Fibroblast of lung (primary cell): ENCODE measurements at regions not wholly inside any gene's neighbourhood (a gene's known extent, or its start where the extent isn't known, plus 50 kb on each side); places are given as distances from the start of the nearest gene placed in this dataset.

Source experiments
- EZH2 ChIP-seq: IDR thresholded peaks from 2 replicates; pipeline ENCODE4 v1.5.1; 2012; ENCODE audit warnings: low read length, control low read depth, mild to moderate bottlenecking; ENCODE audit errors: missing control alignments
- TF ChIP-seq, protein P1 (sequence below), 2 donors: IDR thresholded peaks in 1 of 2; conservative IDR thresholded peaks in 1 of 2; 1 replicate in 1 of 2; 2 replicates in 1 of 2; pipeline ENCODE4 v1.5.1; 2011 to 2012; ENCODE audit warnings: low read length in 2 of 2, control low read depth in 1 of 2, inconsistent platforms in 1 of 2, low read depth in 1 of 2, mild to moderate bottlenecking in 1 of 2

DNA sequence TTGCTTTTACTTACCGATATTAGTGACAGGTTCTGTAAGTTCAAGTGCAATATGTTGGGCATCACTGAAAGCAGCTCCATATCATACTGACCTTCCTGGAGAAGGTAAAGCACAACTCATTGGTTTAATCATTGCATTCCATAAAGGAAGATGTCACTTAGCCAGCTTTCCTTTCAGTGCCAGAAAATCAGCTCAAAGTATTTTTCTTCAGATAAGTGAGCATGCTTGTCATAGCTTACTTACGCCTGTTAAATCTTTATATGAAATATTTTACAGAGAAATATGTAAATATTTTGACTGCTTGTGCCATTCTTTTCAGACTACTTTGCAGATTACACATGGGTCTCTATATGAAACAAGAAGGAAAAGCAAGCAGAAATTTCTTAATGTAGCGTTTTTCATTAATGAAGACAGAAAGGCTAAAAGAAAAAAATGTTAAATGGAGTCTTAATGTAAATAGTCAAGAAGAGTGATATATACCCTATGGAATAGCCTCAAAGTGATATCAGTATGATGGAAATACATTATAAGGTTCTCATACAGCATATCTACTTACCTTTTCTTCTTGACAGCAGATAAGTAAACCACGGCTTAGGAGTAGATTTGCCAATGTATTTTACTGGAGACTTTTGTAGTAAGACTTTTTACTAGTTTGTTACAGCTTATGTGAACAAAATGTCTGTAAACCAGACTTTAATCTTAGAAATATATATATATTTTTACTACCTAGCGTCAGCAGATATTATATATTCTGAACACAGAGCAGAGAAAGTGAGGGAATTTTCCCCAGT is 649.7 kb downstream of the METTL15 start:
- TF ChIP-seq EZH2 = no peak
- TF ChIP-seq, protein P1, sequence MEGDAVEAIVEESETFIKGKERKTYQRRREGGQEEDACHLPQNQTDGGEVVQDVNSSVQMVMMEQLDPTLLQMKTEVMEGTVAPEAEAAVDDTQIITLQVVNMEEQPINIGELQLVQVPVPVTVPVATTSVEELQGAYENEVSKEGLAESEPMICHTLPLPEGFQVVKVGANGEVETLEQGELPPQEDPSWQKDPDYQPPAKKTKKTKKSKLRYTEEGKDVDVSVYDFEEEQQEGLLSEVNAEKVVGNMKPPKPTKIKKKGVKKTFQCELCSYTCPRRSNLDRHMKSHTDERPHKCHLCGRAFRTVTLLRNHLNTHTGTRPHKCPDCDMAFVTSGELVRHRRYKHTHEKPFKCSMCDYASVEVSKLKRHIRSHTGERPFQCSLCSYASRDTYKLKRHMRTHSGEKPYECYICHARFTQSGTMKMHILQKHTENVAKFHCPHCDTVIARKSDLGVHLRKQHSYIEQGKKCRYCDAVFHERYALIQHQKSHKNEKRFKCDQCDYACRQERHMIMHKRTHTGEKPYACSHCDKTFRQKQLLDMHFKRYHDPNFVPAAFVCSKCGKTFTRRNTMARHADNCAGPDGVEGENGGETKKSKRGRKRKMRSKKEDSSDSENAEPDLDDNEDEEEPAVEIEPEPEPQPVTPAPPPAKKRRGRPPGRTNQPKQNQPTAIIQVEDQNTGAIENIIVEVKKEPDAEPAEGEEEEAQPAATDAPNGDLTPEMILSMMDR (conservative IDR thresholded peaks at IDR 0.05 in 1 of 2, IDR thresholded peaks at IDR 0.05 in 1 of 2; ENCODE audit: low read depth in 1 of 2, low read length in 2 of 2) = no peak
